GM18508 (cell line): ENCODE measurements at regions not wholly inside any gene's neighbourhood (a gene's known extent, or its start where the extent isn't known, plus 50 kb on each side); places are given as distances from the start of the nearest gene placed in this dataset.
"Not testable (repeated sequence)": the region's sequence is repeated elsewhere in the genome, so short reads cannot be mapped to it uniquely, and the experiment has no call there.

Experiments
- ATAC-seq: cut with Tn5 transposase; IDR thresholded peaks from one replicate; pipeline ENCODE4 v1.9.1; 2021; ENCODE audit warnings: moderate number of reproducible peaks; ENCODE audit not compliant: insufficient read depth, unreplicated experiment

DNA sequence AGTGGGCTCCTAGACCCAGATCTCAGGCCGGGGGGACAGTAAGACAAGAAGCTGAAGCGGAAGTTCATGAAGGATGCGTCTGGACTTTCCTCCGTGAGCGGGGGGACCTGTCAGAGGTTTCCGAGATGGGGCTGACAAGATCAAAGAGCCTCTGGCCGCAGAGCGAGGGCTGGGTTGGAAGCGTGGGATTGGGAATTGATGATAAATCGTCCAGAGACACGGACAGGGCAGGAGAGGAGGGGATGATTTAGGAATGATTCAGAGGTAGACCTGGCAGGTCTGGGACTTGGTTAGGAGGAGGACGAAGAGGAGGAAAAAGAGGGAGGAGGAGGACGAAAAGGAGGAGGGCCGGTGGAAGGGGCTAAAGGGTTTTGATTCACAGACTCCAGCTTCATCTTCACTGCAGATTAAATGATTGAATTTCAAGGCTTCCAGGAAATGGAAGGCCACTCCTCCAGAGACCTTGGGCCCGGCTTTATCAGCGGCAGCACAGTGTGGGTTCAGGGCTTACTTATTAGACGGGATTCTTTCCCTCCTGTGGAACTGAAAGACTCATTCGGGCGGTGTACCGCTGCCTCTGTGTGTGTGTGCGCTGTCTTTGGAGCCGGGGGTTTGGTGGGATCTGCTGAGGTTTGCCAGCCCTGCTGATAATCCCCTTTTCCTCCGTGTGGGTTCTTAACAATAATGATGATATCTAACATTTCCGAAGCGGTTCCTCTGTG lies 85.7 kb upstream of the SLC45A1 start:
- ATAC-seq, result no peak

DNA sequence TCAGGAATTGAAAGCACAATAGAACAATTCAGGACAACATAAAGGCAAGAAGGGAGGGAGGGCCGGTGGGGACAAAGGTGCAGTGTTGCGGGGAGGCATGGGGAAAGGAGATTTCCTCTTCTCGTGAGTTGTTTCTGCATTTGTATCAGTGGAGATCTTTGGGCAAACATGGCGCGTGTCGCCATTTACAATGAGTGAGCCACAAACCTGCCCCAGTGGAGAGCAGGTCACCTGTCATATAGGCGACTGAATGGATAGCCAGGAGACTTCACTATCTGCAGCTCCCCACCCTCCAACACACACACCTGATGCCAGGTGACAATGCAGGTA lies 87.7 kb upstream of the SLC45A1 start:
- ATAC-seq, result no peak

DNA sequence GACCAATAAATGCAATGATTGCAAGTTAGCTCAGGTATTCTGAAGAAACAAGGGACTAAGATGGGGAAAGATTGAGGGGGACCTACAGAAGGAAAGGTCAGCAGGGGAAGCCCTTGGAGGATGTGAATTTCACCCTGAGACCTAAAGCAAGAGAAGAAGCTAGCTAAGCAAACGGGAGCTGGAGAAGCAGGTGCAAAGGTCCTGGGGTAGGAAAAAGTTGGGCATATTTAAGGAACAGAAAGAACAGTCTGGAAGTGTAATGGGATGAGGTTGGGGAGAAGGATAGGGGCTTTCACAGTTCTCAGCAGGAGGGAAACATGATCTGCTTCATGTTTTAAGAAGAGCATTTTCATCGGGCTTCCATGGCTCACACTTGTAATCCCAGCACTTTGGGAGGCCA lies 89.7 kb upstream of the SLC45A1 start:
- no peak for ATAC-seq

DNA sequence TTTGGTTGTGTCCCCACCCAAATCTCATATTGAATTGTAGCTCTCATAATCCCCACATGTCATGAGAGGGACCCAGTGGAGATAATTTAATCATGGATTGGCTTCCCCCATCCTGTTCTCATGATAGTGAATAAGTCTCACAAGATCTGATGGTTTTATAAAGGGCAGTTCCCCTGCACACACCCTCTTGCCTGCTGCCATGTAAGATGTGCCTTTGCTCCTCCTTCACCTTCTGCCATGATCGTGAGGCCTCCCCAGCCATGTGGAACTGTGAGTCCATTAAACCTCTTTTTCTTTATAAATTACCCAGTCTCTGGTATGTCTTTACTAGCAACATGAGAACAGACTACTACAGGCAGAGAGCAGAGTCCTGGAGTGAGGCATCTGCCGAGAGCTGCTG lies 90.2 kb upstream of the SLC45A1 start:
- ATAC-seq, result not testable (repeated sequence)

DNA sequence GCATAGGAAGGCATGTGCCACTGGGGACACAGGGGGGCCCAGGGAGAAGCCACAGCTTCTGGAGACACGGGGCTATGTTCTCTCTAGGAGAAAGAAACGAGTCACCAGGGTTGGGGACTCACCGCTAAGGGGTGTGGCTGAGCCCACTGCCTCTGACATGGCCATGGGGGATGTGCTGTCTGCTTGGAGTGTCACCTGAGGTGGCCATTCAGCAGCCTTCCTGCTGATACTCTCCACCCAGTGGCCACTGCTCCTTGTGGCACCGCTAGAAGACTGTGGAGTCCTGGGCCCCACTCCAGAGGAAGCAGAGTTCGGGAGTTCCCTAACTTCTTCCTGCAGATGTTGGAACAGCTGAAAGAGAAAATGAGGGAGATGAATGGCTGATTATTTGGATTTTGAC lies 91.2 kb upstream of the SLC45A1 start:
- ATAC-seq, result no peak

DNA sequence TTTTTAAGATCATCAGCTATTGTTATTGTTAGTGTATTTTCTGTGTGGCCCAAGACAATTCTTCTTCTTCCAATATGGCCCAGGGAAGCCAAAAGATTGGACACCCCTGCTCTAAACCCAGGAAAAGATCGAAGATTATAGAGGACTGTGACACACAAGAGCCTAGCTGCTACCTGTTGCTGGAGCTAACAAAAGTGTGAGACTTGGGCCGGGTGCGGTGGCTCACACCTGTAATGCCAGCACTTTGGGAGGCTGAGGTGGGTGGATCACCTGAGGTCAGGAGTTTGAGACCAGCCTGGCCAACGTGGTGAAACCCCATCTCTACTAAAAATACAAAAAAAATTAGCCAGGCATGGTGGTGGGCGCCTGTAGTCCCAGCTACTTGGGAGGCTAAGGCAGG lies 91.9 kb upstream of the SLC45A1 start:
- not testable (repeated sequence) for ATAC-seq

DNA sequence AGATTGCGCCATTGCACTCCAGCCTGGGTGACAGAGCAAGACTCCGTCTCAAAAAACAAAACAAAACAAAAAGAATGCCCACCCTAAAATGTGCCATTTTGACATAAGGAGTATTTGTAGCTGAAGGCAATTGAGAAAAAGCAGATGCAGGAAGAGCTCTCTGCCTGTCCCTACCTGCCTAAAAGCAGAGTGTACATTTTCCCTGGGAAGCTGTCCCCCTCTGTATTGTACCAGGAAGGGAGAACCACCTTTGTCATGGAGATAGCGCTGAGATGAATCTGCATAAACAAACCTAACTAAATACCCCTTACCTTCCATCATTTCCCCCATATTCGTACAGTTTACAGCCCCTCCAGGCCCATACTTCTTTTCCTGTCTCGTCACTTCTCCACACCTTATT lies 94.4 kb upstream of the SLC45A1 start:
- ATAC-seq, result no peak

DNA sequence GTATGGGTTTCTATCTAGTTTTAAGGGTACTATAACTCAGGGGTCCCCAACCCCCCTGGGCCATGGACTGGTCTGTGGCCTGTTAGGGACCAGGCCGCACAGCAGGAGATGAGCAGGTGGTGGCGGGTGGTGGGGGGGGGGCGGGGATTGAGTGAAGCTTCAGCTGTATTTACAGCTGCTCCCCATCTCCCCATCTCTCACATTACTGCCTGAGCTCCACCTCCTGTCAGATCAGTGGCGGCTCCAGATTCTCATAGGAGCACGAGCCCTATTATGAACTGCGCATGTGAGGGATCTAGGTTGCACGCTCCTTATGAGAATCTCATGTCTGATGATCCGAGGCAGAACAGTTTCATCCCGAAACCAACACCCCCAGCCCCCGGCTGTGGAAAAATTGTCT lies 95.1 kb upstream of the SLC45A1 start:
- ATAC-seq, result no peak

DNA sequence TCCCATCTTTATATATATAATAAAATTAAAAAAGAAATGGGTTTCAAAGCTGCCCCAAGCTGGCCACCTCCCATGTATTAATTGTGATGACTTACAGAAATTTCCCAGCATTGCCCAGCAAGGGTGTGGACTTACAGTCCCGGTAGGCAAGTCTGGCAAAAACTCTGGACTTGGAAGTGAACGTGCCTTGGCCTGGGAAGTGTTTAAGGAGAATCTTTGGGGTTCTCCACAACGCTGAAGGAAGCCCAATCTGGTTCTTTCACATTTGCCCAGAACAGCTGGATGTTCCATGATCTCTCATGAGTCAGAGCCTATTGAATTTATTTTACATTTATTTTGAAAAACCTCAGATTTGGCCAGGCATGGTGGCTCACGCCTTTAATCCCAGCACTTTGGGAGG lies 98.4 kb upstream of the SLC45A1 start:
- no peak for ATAC-seq

DNA sequence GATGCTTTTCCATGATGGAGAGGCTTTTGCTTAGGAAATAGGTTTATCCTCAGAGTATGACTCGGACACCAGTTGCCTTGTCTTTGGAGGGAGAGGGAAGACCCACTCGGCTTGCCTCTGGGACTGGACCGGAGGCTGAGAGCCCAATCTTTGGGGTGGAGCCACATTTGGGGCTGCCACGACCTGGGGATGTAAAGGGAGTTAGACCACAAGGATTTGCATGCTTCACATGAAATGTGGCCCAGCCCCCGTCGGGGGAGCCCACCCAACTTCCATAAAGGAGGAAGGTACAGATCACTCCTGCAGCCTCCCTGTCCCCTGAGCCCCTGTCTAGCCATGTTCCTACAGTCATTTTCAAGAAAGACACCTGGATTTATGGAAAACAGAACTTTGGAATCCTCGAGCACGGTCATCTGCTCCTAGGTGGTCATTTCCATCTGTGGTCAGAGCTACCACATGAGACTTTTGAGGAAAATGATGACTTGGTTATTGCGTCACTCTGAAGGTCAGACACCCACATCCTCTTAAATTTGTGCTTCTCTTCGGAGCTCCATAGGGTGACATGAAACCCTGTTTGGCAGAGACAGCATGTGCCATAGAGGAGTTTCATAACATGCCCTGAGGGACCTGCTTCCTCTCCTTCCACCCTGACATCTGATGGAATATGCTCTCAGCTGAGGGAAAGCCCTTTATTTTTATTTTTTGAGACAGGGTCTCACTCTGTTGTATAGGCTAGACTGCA lies 99.4 kb upstream of the SLC45A1 start:
- ATAC-seq, result no peak

DNA sequence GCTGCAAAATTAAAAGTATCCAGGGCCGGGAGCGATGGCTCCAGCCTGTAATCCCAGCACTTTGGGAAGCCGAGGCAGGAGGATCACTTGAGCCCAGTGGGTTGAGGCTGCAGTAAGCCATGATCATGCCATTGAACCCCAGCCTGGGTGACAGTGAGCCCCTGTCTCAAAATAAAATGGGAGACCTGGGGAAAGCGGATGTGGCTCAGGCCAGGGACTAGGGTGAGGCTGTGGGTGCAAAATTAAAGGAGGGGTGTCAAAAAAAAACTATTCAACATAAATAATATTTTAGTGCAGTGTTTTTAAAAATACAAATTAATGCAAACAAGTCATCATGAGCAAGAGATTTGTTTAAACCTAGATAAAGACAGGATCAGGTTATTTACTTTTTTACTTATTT lies 100.1 kb upstream of the SLC45A1 start:
- no peak for ATAC-seq

DNA sequence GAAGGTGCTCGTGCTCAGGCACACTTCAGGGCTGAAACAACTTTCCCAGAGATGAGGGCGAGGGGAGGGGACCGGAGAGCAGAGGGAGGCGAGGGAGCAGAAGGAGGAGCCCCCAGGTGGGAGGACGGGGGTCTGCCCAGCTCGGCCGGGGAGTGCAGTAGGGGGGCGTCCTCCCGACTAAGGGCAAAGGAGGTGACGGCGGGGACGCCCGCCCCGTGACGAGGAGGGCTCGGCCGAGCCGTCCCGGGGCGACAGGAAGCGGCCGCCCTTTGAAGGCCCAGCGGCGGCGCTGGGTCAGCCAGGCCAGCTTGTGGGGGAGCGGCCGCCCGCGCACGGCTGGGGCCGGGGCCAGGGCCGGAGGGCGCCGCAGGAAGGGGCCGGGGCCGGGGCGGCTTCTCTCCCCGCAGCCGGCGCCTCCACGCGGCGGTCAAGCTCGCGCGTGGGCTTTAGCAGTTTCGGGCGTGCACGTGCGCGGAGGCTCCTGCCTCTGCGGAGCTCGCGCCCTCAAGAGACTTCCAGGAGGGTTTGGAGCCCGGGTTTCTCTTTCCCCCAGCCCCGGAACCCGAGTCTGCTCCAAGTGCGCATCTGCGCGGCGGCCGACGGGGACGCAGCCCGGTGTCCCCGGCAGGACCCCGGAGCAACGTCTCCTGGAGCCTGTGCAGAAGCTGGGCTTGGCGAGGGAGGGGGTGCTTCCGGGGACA lies 100.8 kb upstream of the SLC45A1 start:
- ATAC-seq, result no peak

DNA sequence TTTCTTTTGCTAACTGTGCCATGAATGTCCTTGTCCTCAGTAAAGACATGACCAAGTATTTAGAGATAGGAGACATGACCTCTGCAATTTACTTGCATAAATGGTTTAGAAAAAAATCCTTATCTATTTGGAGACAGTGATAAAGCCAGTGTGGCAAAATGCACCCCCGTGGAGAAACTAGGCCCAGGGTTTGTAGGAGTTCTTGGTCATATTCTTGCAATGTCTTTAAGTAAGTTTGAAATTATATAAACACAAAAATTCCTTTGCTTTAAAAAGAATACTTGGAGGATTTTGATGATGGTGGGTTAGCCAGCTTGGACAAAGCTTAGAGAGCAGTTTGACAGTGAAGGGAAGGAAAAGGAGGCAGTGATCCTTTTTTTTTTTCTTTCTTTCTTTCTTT lies 101.9 kb upstream of the SLC45A1 start:
- ATAC-seq, result no peak

DNA sequence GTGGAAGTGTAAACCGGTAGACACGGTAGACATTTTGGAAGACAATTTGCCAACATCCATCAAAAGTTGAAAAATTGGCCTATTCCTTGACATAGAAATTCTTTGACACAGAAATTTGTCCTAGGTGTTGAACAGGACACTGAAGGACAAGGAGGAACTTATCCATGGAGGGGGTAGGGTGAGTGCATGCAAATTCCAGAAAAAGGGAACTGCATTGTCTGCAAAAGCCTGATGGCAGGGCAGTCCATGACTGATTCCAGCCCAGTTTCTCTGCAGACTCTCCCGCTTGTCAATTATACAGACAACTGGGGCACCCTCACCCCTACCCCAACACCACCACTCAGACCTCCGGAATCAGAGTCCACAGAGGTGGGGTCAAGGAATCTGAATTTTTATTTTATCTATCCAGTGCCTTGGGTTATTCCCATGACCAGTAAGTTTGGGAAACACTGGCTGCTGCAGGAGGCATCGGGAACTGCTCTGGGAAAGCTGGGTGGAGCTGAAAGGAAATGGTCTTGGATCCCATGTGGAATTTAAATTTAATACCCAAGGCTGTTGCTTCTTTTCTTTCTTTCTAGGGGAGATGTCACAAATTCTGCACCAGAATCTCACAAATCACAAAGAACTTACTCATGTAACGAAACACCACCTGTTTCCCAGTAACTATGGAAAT lies 103.3 kb upstream of the SLC45A1 start:
- no peak for ATAC-seq

DNA sequence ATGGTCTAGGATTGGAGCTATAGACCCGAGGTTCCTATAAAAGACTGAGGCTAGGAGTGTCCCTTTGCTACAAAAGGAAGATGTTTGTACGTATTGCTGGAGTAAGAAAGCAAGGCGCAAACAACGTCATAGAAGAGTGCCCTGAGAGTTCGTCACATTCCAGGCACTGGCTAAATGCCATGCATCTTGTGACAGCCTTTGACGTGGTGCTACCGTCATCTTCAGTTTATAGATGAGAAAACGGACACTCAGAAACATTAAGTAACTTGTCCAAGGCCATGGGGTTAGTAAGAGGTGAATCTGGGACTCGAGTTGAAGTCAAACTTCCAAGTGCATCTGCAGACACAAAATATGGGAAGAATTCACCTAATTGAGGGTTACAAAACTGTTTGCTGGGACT lies 104.2 kb upstream of the SLC45A1 start:
- ATAC-seq, result no peak

DNA sequence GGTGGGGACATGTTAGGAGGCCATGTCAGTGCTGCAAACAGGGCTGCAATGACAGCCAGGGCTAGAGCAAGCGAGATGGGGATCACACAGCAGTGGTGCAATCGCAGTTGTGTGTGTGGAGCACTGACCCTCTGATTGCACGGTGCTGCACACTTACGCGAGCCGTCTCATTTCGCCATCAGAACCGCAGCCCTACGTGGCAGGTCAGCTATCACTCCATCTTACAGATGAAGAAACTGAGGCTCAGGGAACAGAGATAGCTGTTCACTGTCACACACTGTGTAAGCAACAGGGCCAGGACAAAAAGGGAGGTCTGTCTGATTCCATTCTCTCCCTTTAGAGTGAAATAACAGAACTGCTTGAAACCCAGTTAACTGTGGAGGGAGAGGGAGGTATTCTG lies 104.8 kb upstream of the SLC45A1 start:
- ATAC-seq, result no peak

DNA sequence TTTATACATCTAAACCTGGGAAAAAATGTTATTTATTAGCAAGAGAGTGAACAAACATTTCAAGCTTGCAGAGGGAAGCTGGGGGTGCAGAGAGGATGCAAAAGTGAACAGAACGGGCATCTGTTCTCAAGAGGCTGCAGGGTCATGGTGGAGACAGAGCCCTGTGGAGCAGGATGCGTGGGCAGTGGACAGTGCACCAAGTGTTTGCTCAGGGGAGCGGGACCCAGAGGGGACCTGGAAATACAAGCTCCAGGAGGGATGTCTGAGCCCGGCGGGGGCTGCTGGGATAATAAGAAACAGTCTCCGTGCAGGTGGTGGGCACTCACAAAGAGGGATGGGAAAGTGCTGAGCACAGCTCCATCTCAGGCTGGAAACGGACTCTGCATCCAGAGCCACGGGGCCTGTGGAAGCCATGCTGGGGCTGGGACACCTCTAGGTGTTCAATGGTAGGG lies 105.3 kb upstream of the SLC45A1 start:
- no peak for ATAC-seq

DNA sequence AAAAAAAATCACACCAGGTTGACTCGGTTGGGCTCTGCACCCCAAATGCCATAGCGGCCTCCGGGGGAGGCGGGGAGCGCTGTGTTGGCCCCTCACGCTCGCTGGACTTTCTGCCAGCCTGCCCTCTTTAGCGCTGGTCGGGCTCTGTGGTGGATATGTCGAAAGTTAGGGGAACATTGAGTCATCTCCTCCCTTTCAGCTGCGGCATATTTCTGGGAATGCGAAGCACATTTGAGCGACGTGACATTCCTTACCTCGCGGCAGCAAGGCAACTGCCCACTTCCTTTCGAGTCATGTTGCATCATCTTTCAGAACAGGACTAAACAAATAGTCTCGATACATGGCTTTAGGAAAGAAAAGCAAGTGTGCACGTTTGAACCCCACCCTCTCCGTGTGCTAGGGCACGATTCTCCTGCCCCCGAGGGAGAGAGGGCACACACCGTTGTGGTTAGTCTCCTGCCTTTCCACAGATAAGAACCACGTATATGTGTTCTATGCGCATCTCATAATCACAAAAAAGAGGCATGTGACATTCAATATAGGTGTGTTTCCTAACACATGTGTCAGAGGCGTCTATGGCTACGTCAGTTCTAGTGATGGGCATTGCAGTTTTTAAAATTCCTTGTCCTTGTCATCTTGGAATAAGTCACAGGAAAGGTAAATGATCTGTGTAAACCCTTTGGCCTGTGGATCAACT lies 105.9 kb upstream of the SLC45A1 start:
- ATAC-seq, result no peak

DNA sequence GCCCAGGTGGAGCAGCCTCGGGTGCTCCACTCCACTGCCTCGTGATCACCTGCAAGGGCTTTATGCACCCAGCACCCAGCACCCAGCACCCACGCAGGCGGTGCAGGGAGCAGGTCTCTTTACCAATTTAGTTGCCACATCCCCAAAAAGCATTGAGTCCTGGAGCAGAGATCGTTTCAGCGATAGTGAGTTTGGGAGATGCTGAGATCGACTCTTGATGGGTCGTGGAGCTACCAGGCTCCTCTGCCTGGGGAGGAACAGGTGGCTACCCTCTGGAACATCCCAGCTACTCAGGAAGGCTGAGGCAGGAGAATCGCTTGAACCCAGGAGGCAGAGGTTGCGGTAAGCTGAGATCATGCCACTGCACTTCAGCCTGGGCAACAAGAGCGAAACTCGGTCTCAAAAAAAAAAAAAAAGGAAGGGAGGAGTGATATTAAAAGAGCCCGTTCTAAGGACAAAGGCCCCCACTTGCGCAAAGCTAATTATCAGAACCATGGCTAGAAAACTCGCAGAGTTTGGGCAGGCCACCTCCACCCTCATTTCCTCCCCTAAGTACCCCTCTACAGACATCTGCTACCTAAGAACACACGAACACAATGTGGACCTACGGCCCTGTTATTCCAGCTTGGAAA lies 106.5 kb upstream of the SLC45A1 start:
- ATAC-seq, result no peak

DNA sequence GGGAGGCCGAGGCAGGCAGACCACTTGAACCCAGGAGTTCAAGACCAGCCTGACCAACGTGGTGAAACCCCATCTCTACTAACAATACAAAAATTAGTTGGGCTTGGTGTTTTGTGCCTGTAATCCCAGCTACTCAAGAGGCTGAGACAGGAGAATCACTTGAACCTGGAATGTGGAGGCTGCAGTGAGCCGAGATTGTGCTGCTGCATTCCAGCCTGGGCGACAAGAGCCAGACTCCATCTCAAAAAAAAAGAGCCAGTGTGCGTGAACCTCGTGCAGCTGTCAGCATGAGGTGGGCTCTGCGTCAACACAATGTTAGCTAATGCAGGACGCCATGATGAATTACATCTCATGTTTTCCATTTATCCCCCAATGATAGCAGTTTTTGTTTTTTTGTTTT lies 110.7 kb upstream of the SLC45A1 start:
- no peak for ATAC-seq
